ENCODE measurements at regions not wholly inside any gene's neighbourhood (a gene's known extent, or its start where the extent isn't known, plus 50 kb on each side); places are given as distances from the start of the nearest gene placed in this dataset.

- Histone ChIP-seq H3K9me3 (replicated peaks; ENCODE audit: low read length) (no peaks in the 10 kb centered on the region), H3K4me2 (ENCODE audit: low read length) (no peak overlapping the region), H3K9ac (ENCODE audit: low read depth, low read length) (no peak overlapping the region), H3K36me3 (ENCODE audit: insufficient read depth, low read length) (no peaks in the 10 kb centered on the region), H3K4me3 (ENCODE audit: low read length) (no peak overlapping the region), H3K27me3 (ENCODE audit: control insufficient read depth, insufficient read depth, low read length) (peaks cover 15% of the 10 kb centered on the region), H3K4me1 (ENCODE audit: control insufficient read depth, insufficient read depth, low read length) (no peaks in the 10 kb centered on the region)
Measured at GRCh38 chr16:82404586-82405315, 222.0 kb upstream of the CDH13 start.

DNA sequence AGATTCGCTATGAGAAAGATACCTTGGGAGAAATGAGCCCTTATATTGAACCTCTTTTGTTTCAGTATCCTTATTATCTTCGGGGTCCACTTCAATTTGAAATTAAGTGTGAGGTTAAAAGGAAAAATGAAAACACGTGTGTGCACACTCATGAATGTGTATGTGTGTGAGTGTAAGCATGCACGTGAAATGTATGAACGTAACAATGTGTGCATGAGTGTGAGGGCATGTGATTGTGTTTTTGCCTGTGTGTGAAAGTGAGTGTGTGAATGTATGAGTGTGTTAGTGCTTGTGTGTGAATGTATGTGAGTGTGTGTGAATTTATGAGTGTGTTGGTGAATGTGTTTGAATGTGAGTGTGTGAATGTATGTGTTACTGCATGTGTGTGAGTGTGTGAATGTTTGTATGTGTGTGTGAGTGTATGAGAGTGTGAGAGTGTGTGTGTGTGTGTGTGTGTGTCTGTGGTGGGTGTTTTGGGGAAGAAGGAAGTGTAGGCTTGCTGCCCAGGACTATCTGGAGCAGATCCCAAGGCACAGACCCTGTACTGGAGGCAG, 224.0 kb upstream of the CDH13 start:
- Histone ChIP-seq H3K9ac (ENCODE audit: low read depth, low read length) (no peak overlapping the region), H3K4me1 (ENCODE audit: control insufficient read depth, insufficient read depth, low read length) (no peaks in the 10 kb centered on the region), H3K4me2 (ENCODE audit: low read length) (no peak overlapping the region), H3K27me3 (ENCODE audit: control insufficient read depth, insufficient read depth, low read length) (peaks cover 10% of the 10 kb centered on the region), H3K4me3 (ENCODE audit: low read length) (no peak overlapping the region), H3K9me3 (replicated peaks; ENCODE audit: low read length) (no peaks in the 10 kb centered on the region), H3K36me3 (ENCODE audit: insufficient read depth, low read length) (no peaks in the 10 kb centered on the region)

DNA sequence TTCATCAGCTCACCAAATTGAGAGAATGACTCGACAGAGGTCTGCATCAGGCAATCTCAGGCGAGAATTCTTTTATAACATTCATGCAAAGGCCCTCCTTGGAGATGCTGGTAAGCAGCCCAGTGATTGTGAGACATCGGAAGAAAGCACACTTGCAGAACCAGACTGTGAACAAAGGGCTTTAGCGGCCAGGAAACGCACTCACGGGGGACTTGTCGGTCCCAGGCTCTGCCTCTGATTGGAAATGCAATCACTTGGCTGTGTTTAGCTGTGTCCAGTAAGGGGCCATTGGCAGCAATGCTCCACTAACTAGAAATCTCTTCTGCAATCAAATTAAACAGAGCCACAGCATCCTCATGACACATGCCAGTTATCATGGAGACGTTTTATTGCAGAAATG, 226.7 kb upstream of the CDH13 start:
- no peak overlapping the region for H3K9ac ChIP-seq (ENCODE audit: low read depth, low read length)
- H3K4me2 ChIP-seq (ENCODE audit: low read length) = no peak overlapping the region
- no peaks in the 10 kb centered on the region for H3K9me3 ChIP-seq (replicated peaks; ENCODE audit: low read length)
- no peaks in the 10 kb centered on the region for H3K4me1 ChIP-seq (ENCODE audit: control insufficient read depth, insufficient read depth, low read length)
- H3K36me3 ChIP-seq (ENCODE audit: insufficient read depth, low read length) = no peaks in the 10 kb centered on the region
- no peaks in the 10 kb centered on the region for H3K27me3 ChIP-seq (ENCODE audit: control insufficient read depth, insufficient read depth, low read length)
- H3K4me3 ChIP-seq (ENCODE audit: low read length) = no peak overlapping the region

DNA sequence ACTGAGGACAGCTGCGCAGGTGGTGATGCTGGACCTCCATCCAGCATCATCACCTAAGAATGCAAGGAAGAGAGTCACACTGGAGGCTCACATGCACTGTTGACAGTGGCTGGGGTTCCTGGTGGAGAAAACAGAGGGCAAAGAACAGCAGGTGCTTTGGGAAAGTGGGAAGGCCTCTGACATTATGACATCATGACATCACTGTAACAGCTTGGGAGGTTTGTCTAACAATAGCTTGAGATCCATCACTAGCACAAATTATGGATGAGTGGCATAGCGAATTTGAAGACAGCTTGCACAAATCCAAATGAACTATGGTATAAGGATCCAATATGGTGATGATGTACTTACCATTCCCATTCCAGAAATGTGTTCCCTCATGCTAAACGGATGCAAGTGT, 226.5 kb upstream of the MPHOSPH6 start:
- H3K4me3 ChIP-seq (ENCODE audit: low read length) = no peak overlapping the region
- H3K36me3 ChIP-seq (ENCODE audit: insufficient read depth, low read length) = no peaks in the 10 kb centered on the region
- no peak overlapping the region for H3K9ac ChIP-seq (ENCODE audit: low read depth, low read length)
- H3K9me3 ChIP-seq (replicated peaks; ENCODE audit: low read length) = no peaks in the 10 kb centered on the region
- H3K27me3 ChIP-seq (ENCODE audit: control insufficient read depth, insufficient read depth, low read length) = peaks cover 6% of the 10 kb centered on the region
- no peak overlapping the region for H3K4me2 ChIP-seq (ENCODE audit: low read length)
- H3K4me1 ChIP-seq (ENCODE audit: control insufficient read depth, insufficient read depth, low read length) = no peaks in the 10 kb centered on the region

DNA sequence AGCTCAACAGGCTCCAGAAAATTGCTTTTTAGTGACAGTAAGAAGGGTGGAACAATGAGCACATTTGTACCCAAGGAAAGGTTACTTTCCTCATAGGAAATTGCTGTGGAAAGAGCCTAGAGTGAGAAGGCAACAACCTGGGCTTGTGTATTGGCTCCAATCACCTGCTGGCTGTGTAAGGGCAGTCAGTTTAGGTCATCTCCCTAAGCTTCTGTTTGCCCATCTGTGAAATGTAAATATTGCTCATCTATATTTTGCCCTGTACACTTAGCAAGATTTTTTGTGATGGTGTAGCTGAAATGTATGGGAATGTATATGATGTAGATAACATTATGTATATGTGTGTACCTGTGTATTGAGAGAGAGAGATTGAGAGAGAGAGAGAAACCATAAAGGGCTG, 225.2 kb upstream of the MPHOSPH6 start:
- Histone ChIP-seq H3K9ac (ENCODE audit: low read depth, low read length) (no peak overlapping the region), H3K4me1 (ENCODE audit: control insufficient read depth, insufficient read depth, low read length) (no peaks in the 10 kb centered on the region), H3K4me3 (ENCODE audit: low read length) (no peak overlapping the region), H3K9me3 (replicated peaks; ENCODE audit: low read length) (no peaks in the 10 kb centered on the region), H3K36me3 (ENCODE audit: insufficient read depth, low read length) (no peaks in the 10 kb centered on the region), H3K4me2 (ENCODE audit: low read length) (no peak overlapping the region), H3K27me3 (ENCODE audit: control insufficient read depth, insufficient read depth, low read length) (peaks cover 6% of the 10 kb centered on the region)

- no peaks in the 10 kb centered on the region for H3K4me1 ChIP-seq (ENCODE audit: control insufficient read depth, insufficient read depth, low read length)
- no peaks in the 10 kb centered on the region for H3K9me3 ChIP-seq (replicated peaks; ENCODE audit: low read length)
- peaks cover 8% of the 10 kb centered on the region for H3K27me3 ChIP-seq (ENCODE audit: control insufficient read depth, insufficient read depth, low read length)
- H3K4me3 ChIP-seq (ENCODE audit: low read length) = no peak overlapping the region
- H3K9ac ChIP-seq (ENCODE audit: low read depth, low read length) = no peak overlapping the region
- no peak overlapping the region for H3K4me2 ChIP-seq (ENCODE audit: low read length)
- no peaks in the 10 kb centered on the region for H3K36me3 ChIP-seq (ENCODE audit: insufficient read depth, low read length)
Measured at GRCh38 chr16:82391690-82392089, 221.7 kb upstream of the MPHOSPH6 start.

DNA sequence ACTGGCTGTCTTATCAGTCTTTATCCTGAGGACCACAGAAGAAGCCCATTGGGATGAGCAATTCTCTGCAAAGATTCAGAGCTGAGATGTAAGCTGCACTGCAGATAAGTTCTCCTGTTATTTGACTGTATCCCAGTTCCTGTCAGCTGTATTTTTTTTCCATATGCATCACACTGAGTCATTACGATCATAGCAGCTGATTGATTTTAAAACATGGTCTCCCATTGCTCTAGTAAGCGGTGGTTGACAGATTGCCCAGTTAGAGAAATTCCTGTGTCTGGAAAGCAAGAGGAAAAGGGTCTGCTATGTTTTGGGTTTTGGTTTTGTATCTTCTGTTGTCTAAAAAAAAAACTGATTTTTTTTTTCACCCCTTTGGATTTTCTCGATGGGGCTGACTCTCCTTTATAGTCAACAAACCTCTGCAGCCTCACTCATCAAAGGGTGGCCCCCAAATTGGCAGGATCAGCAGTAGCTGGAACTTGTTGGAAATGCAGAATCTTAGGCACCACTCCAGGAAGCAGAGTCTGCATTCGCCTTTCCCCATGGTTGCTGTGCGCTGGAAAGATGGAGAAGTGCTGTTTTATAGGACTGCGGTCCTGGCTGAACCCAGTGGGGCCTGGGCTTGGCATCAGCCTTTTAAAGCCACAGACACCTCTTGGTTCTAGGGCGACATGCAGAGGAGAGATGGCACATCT, 220.1 kb upstream of the MPHOSPH6 start:
- H3K4me3 ChIP-seq (ENCODE audit: low read length) = no peak overlapping the region
- H3K36me3 ChIP-seq (ENCODE audit: insufficient read depth, low read length) = no peaks in the 10 kb centered on the region
- H3K4me2 ChIP-seq (ENCODE audit: low read length) = no peak overlapping the region
- peaks cover 8% of the 10 kb centered on the region for H3K27me3 ChIP-seq (ENCODE audit: control insufficient read depth, insufficient read depth, low read length)
- no peak overlapping the region for H3K9ac ChIP-seq (ENCODE audit: low read depth, low read length)
- H3K9me3 ChIP-seq (replicated peaks; ENCODE audit: low read length) = no peaks in the 10 kb centered on the region
- H3K4me1 ChIP-seq (ENCODE audit: control insufficient read depth, insufficient read depth, low read length) = no peaks in the 10 kb centered on the region

DNA sequence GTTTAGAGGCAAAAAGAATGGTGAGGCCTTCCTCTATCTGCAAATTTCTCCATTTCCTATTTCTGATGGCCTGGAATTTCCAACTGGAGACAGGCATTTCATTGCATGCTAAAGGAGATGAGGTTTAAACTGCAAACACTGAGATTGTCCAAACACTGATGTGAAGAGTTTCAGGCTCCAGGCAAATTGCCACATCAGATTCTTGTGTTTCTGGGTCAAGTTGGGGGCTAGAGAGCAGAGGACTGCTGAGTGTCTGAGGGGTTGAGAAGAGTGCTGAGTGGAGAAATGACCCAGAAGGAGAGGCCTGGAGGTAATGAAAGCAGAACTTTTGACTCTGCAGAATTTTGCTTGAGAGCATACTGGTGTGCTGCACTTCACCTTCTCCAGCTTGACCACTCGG, 216.7 kb upstream of the MPHOSPH6 start:
- Histone ChIP-seq H3K4me3 (ENCODE audit: low read length) (no peak overlapping the region), H3K9me3 (replicated peaks; ENCODE audit: low read length) (no peaks in the 10 kb centered on the region), H3K9ac (ENCODE audit: low read depth, low read length) (no peak overlapping the region), H3K4me1 (ENCODE audit: control insufficient read depth, insufficient read depth, low read length) (no peaks in the 10 kb centered on the region), H3K27me3 (ENCODE audit: control insufficient read depth, insufficient read depth, low read length) (peaks cover 2% of the 10 kb centered on the region), H3K36me3 (ENCODE audit: insufficient read depth, low read length) (no peaks in the 10 kb centered on the region), H3K4me2 (ENCODE audit: low read length) (no peak overlapping the region)

DNA sequence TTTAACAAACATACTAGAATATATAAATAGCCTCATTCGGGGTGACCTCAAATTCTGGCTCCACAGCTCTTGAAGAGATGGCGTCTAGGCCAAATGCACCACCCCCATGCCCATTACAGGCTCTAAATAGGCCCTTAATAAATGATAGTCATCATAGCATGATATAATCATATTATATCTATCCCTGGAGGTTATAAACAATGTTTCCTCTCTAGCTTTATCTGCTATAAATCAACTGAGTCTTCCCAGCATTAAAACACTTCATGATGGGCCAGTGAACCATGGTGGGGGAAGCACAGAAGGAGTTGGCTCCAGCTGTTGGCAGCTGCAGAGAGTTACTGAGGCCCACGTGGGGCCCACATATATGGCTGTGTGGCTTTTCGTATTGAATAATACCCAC, 214.9 kb upstream of the MPHOSPH6 start:
- Histone ChIP-seq H3K4me1 (ENCODE audit: control insufficient read depth, insufficient read depth, low read length) (no peaks in the 10 kb centered on the region), H3K27me3 (ENCODE audit: control insufficient read depth, insufficient read depth, low read length) (peaks cover 1% of the 10 kb centered on the region), H3K4me2 (ENCODE audit: low read length) (no peak overlapping the region)

DNA sequence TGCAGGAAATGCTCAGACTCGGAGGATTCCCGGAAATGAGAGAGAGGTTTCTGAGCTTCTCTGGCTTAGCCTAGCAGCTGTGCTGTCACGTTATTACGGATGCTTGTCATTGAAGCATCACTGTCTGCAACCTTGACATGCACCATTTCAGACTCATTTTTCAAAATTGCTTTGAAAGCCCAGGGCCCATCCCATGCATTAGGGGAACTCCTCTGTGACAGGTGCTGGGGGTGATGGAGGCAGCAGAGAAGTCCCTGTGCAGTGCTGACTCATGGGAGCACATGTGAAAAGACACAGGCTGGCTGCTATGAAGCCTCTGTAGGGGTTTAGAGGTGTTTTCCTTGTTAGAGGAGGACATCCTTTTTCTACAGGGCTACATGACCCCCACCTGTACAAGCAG, 214.0 kb upstream of the MPHOSPH6 start:
- Histone ChIP-seq H3K27me3 (ENCODE audit: control insufficient read depth, insufficient read depth, low read length) (no peaks in the 10 kb centered on the region), H3K4me3 (ENCODE audit: low read length) (no peak overlapping the region), H3K36me3 (ENCODE audit: insufficient read depth, low read length) (no peaks in the 10 kb centered on the region), H3K9me3 (replicated peaks; ENCODE audit: low read length) (no peaks in the 10 kb centered on the region), H3K4me2 (ENCODE audit: low read length) (no peak overlapping the region), H3K4me1 (ENCODE audit: control insufficient read depth, insufficient read depth, low read length) (no peaks in the 10 kb centered on the region), H3K9ac (ENCODE audit: low read depth, low read length) (no peak overlapping the region)

More for the DNA sequence above, 214.9 kb upstream of the MPHOSPH6 start:
- H3K36me3 ChIP-seq (ENCODE audit: insufficient read depth, low read length) = no peaks in the 10 kb centered on the region
- H3K4me3 ChIP-seq (ENCODE audit: low read length) = no peak overlapping the region
- H3K9ac ChIP-seq (ENCODE audit: low read depth, low read length) = no peak overlapping the region
- no peaks in the 10 kb centered on the region for H3K9me3 ChIP-seq (replicated peaks; ENCODE audit: low read length)

GRCh38 chr16:82382521-82382920, 212.5 kb upstream of the MPHOSPH6 start:
- no peak overlapping the region for H3K9ac ChIP-seq (ENCODE audit: low read depth, low read length)
- H3K9me3 ChIP-seq (replicated peaks; ENCODE audit: low read length) = no peaks in the 10 kb centered on the region
- no peak overlapping the region for H3K4me3 ChIP-seq (ENCODE audit: low read length)
- no peaks in the 10 kb centered on the region for H3K36me3 ChIP-seq (ENCODE audit: insufficient read depth, low read length)
- H3K27me3 ChIP-seq (ENCODE audit: control insufficient read depth, insufficient read depth, low read length) = no peaks in the 10 kb centered on the region
- H3K4me2 ChIP-seq (ENCODE audit: low read length) = no peak overlapping the region
- H3K4me1 ChIP-seq (ENCODE audit: control insufficient read depth, insufficient read depth, low read length) = no peaks in the 10 kb centered on the region

DNA sequence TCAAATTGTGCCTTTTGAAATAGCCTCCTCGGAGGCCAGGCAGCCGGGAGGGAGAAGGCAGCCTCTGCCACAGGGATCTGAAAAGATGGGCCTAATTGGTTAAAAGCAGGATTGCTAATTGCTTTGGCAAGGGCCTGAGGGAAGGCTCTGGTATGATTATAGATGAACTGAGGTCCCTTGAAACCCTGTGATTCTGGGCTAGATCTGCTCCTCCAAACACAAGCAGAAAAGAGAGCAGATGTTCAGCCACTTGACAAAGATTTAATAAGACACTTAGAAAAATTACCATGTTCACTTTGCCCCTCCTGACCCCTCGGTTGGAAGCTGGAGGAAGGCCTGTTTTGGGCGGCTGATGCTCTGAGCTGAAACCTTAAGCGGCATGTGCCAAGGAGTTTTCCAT, 209.5 kb upstream of the MPHOSPH6 start:
- Histone ChIP-seq H3K4me1 (ENCODE audit: control insufficient read depth, insufficient read depth, low read length) (no peaks in the 10 kb centered on the region), H3K9ac (ENCODE audit: low read depth, low read length) (no peak overlapping the region), H3K36me3 (ENCODE audit: insufficient read depth, low read length) (no peaks in the 10 kb centered on the region), H3K27me3 (ENCODE audit: control insufficient read depth, insufficient read depth, low read length) (no peaks in the 10 kb centered on the region), H3K4me2 (ENCODE audit: low read length) (no peak overlapping the region), H3K4me3 (ENCODE audit: low read length) (no peak overlapping the region), H3K9me3 (replicated peaks; ENCODE audit: low read length) (no peaks in the 10 kb centered on the region)
